HuH-7 (cell line): ENCODE measurements at regions not wholly inside any gene's neighbourhood (a gene's known extent, or its start where the extent isn't known, plus 50 kb on each side); places are given as distances from the start of the nearest gene placed in this dataset.
"Not testable (repeated sequence)": the region's sequence is repeated elsewhere in the genome, so short reads cannot be mapped to it uniquely, and the experiment has no call there.

Experiments
- DNase-seq: peaks from one replicate; pipeline ENCODE4 v3.0.0; 2011; ENCODE audit warnings: low spot score

- no peak for DNase-seq
These were observed 1188.5 kb downstream of the BRD1 start for GRCh38 chr22:48639021-48639795.

GRCh38 chr22:48637231-48637630 lies 1190.4 kb downstream of the BRD1 start:
- DNase-seq: no peak

GRCh38 chr22:48636746-48637145 lies 1190.9 kb downstream of the BRD1 start:
- DNase-seq: no peak

GRCh38 chr22:48635816-48636215 lies 1191.9 kb downstream of the BRD1 start:
- no peak for DNase-seq

GRCh38 chr22:48635031-48635430 lies 1192.6 kb downstream of the BRD1 start:
- no peak for DNase-seq

- no peak for DNase-seq
These were observed 1193.5 kb downstream of the BRD1 start for GRCh38 chr22:48633996-48634836.

- DNase-seq: no peak
These were observed 1194.9 kb downstream of the BRD1 start for GRCh38 chr22:48632646-48633246.

GRCh38 chr22:48631288-48631863 lies 1196.3 kb downstream of the BRD1 start:
- DNase-seq: no peak

GRCh38 chr22:48630848-48631247 lies 1196.8 kb downstream of the BRD1 start:
- DNase-seq: no peak

GRCh38 chr22:48630433-48630754 lies 1197.3 kb downstream of the BRD1 start:
- DNase-seq: no peak

- no peak for DNase-seq
These were observed 1197.8 kb downstream of the BRD1 start for GRCh38 chr22:48629631-48630432.

- no peak for DNase-seq
These were observed 1198.7 kb downstream of the BRD1 start for GRCh38 chr22:48628891-48629543.

- DNase-seq: no peak
These were observed 1199.7 kb downstream of the BRD1 start for GRCh38 chr22:48627966-48628365.

GRCh38 chr22:48627203-48627602 lies 1200.5 kb downstream of the BRD1 start:
- no peak for DNase-seq

GRCh38 chr22:48624401-48624800 lies 1203.3 kb downstream of the BRD1 start:
- DNase-seq: no peak

GRCh38 chr22:48622891-48623545 lies 1204.7 kb downstream of the BRD1 start:
- DNase-seq: no peak

GRCh38 chr22:48621085-48621484 lies 1206.6 kb downstream of the BRD1 start:
- no peak for DNase-seq

GRCh38 chr22:48620460-48620859 lies 1207.2 kb downstream of the BRD1 start:
- DNase-seq: not testable (repeated sequence)

- DNase-seq: no peak
These were observed 1208.0 kb downstream of the BRD1 start for GRCh38 chr22:48619721-48620120.

GRCh38 chr22:48618326-48618725 lies 1209.3 kb downstream of the BRD1 start:
- no peak for DNase-seq

GRCh38 chr22:48616656-48617055 lies 1211.0 kb downstream of the BRD1 start:
- DNase-seq: no peak
